ENCODE measurements at regions not wholly inside any gene's neighbourhood (a gene's known extent, or its start where the extent isn't known, plus 50 kb on each side); places are given as distances from the start of the nearest gene placed in this dataset.
"Not testable (repeated sequence)": the region's sequence is repeated elsewhere in the genome, so short reads cannot be mapped to it uniquely, and the experiment has no call there.

GRCh38 chr10:61818251-61818650, 83.2 kb upstream of the ARID5B start:
- H3K4me1 Mint-ChIP-seq; H3K27ac Mint-ChIP-seq; intact Hi-C loops (cut with micrococcal nuclease); DNase-seq; H4K20me1 ChIP-seq (ENCODE audit: insufficient read depth, low read length); H3K4me2 ChIP-seq (replicated peaks; ENCODE audit: extremely low read depth, low read length, poor library complexity, severe bottlenecking); H3K9me3 ChIP-seq (replicated peaks in 1 of 2; ENCODE audit: control insufficient read depth in 1 of 2, insufficient read depth in 1 of 2, low read length in 2 of 2); H3K4me3 Mint-ChIP-seq; H3K27me3 ChIP-seq (ENCODE audit: control insufficient read depth in 2 of 2, insufficient read depth in 2 of 2, low read length in 2 of 2); H3K9me3 Mint-ChIP-seq; H3K4me1 ChIP-seq (ENCODE audit: control insufficient read depth in 1 of 2, insufficient read depth in 2 of 2, low read length in 2 of 2); H3K36me3 ChIP-seq (replicated peaks in 1 of 2; ENCODE audit: control insufficient read depth in 1 of 2, insufficient read depth in 2 of 2, low read length in 2 of 2); H2AFZ ChIP-seq (ENCODE audit: insufficient read depth, low read depth, low read length, poor library complexity, severe bottlenecking); H3K36me3 Mint-ChIP-seq; H3K4me3 ChIP-seq (replicated peaks in 1 of 3; ENCODE audit: low read depth in 2 of 3, low read length in 3 of 3); H3K79me2 ChIP-seq (ENCODE audit: insufficient read depth, low read length); H3K9ac ChIP-seq (ENCODE audit: insufficient read depth, low read length, poor library complexity, severe bottlenecking); H3K27me3 Mint-ChIP-seq (ENCODE audit: low read depth in 3 of 3); H3K27ac ChIP-seq (ENCODE audit: low read depth in 1 of 2, low read length in 2 of 2): not testable (repeated sequence)
- no CpG with 5 or more reads among the region's 2 CpGs for WGBS (ENCODE audit: insufficient coverage)

GRCh38 chr10:61819208-61819607, 82.3 kb upstream of the ARID5B start:
- H3K27ac Mint-ChIP-seq = no peak overlapping the region
- peaks cover 0 to 2% (median 0%) of the 10 kb centered on the region in 7 donors for H3K9me3 Mint-ChIP-seq
- peaks cover 0 to 1% (median 0%) of the 10 kb centered on the region in 3 donors for H3K27me3 Mint-ChIP-seq (ENCODE audit: low read depth in 3 of 3)
- H3K4me3 ChIP-seq (replicated peaks in 1 of 3; ENCODE audit: low read depth in 2 of 3, low read length in 3 of 3) = no peak overlapping the region
- no peaks in the 10 kb centered on the region for H3K4me1 ChIP-seq (ENCODE audit: control insufficient read depth in 1 of 2, insufficient read depth in 2 of 2, low read length in 2 of 2)
- WGBS (ENCODE audit: insufficient coverage) = 43% methylated on average over 1 of the region's 1 CpG
- intact Hi-C loops (cut with micrococcal nuclease) = no loop called here
- H3K4me1 Mint-ChIP-seq = no peaks in the 10 kb centered on the region
- H3K9ac ChIP-seq (ENCODE audit: insufficient read depth, low read length, poor library complexity, severe bottlenecking) = no peak overlapping the region
- no peaks in the 10 kb centered on the region for H3K36me3 Mint-ChIP-seq
- H2AFZ ChIP-seq (ENCODE audit: insufficient read depth, low read depth, low read length, poor library complexity, severe bottlenecking) = no peak overlapping the region
- no peaks in the 10 kb centered on the region for H3K79me2 ChIP-seq (ENCODE audit: insufficient read depth, low read length)
- DNase-seq = no peak
- TF ChIP-seq CTCF (IDR thresholded peaks at IDR 0.05) = no peak
- no peaks in the 10 kb centered on the region for H3K27me3 ChIP-seq (ENCODE audit: control insufficient read depth in 2 of 2, insufficient read depth in 2 of 2, low read length in 2 of 2)
- H3K36me3 ChIP-seq (replicated peaks in 1 of 2; ENCODE audit: control insufficient read depth in 1 of 2, insufficient read depth in 2 of 2, low read length in 2 of 2) = no peaks in the 10 kb centered on the region
- H4K20me1 ChIP-seq (ENCODE audit: insufficient read depth, low read length) = no peaks in the 10 kb centered on the region
- no peak overlapping the region for H3K4me2 ChIP-seq (replicated peaks; ENCODE audit: extremely low read depth, low read length, poor library complexity, severe bottlenecking)
- no peak overlapping the region for H3K4me3 Mint-ChIP-seq
- H3K27ac ChIP-seq (ENCODE audit: low read depth in 1 of 2, low read length in 2 of 2) = no peak overlapping the region
- H3K9me3 ChIP-seq (replicated peaks in 1 of 2; ENCODE audit: control insufficient read depth in 1 of 2, insufficient read depth in 1 of 2, low read length in 2 of 2) = no peaks in the 10 kb centered on the region
